SK-N-SH treated with all-trans-retinoic acid at 6 μM for 48 hours (cell line): ENCODE measurements at regions not wholly inside any gene's neighbourhood (a gene's known extent, or its start where the extent isn't known, plus 50 kb on each side); places are given as distances from the start of the nearest gene placed in this dataset.

Experiments used
- ATAC-seq: fragments of 200-7000 bp; cut with Tn5 transposase; 3 replicates; pipeline ENCODE4 v1.9.1; 2020; ENCODE audit warnings: mild to moderate bottlenecking, moderate library complexity
- ARNTL ChIP-seq: fragments of 450-650 bp; formaldehyde crosslinking; IDR thresholded peaks from 2 replicates; pipeline ENCODE4 v1.5.0; 2020; ENCODE audit warnings: low read depth, mild to moderate bottlenecking, moderate library complexity, borderline replicate concordance
- BACH2 ChIP-seq: fragments of 250-450 bp; sonication (Bioruptor Pico); IDR thresholded peaks from 2 replicates; pipeline ENCODE4 v1.9.0; 2021; ENCODE audit warnings: mild to moderate bottlenecking, borderline replicate concordance
- CSDC2 ChIP-seq: fragments of 250-450 bp; sonication (Bioruptor Pico); IDR thresholded peaks from 2 replicates; pipeline ENCODE4 v1.5.0; 2020; ENCODE audit warnings: mild to moderate bottlenecking, moderate library complexity
- ESRRG ChIP-seq: fragments of 250-450 bp; sonication (Bioruptor Pico); IDR thresholded peaks from 2 replicates; pipeline ENCODE4 v1.6.1; 2021; ENCODE audit warnings: mild to moderate bottlenecking
- GLIS3 ChIP-seq: fragments of 250-450 bp; sonication (Bioruptor Pico); IDR thresholded peaks from 2 replicates; pipeline ENCODE4 v1.5.0; 2020; ENCODE audit warnings: mild to moderate bottlenecking, moderate library complexity
- ISL1 ChIP-seq: fragments of 250-450 bp; sonication (Bioruptor Pico); IDR thresholded peaks from 2 replicates; pipeline ENCODE4 v2.1.2; 2022; ENCODE audit warnings: mild to moderate bottlenecking, moderate library complexity
- OSR1 ChIP-seq: fragments of 250-450 bp; sonication (Bioruptor Pico); IDR thresholded peaks from 2 replicates; pipeline ENCODE4 v1.8.0; 2022; ENCODE audit warnings: moderate library complexity, mild to moderate bottlenecking, inconsistent platforms
- PPARA ChIP-seq: fragments of 250-450 bp; sonication (Bioruptor Pico); IDR thresholded peaks from 2 replicates; pipeline ENCODE4 v1.5.0; 2020; ENCODE audit warnings: mild to moderate bottlenecking, borderline replicate concordance
- RARB ChIP-seq: fragments of 250-450 bp; sonication (Bioruptor Pico); IDR thresholded peaks from 2 replicates; pipeline ENCODE4 v1.8.0; 2021; ENCODE audit warnings: mild to moderate bottlenecking, moderate library complexity
- SNAI2 ChIP-seq: fragments of 250-450 bp; sonication (Bioruptor Pico); IDR thresholded peaks from 2 replicates; pipeline ENCODE4 v1.5.0; 2020; ENCODE audit warnings: mild to moderate bottlenecking, moderate library complexity
- TCF4 ChIP-seq: fragments of 250-450 bp; sonication (Bioruptor Pico); IDR thresholded peaks from 2 replicates; pipeline ENCODE4 v1.8.0; 2021; ENCODE audit warnings: mild to moderate bottlenecking, moderate library complexity, borderline replicate concordance
- TOX ChIP-seq: fragments of 250-450 bp; sonication (Bioruptor Pico); IDR thresholded peaks from 2 replicates; pipeline ENCODE4 v1.8.0; 2021; ENCODE audit warnings: mild to moderate bottlenecking, moderate library complexity, borderline replicate concordance
- ZC3H10 ChIP-seq: fragments of 250-450 bp; sonication (Bioruptor Pico); IDR thresholded peaks from 2 replicates; pipeline ENCODE4 v1.5.1; 2021; ENCODE audit warnings: mild to moderate bottlenecking, moderate library complexity
- ZFP3 ChIP-seq: fragments of 250-450 bp; sonication (Bioruptor Pico); IDR thresholded peaks from 2 replicates; pipeline ENCODE4 v1.5.0; 2020; ENCODE audit warnings: mild to moderate bottlenecking, moderate library complexity
- ZNF565 ChIP-seq: fragments of 450-650 bp; formaldehyde crosslinking; conservative IDR thresholded peaks from 2 replicates; pipeline ENCODE4 v1.5.0; 2020; ENCODE audit warnings: low read depth, mild to moderate bottlenecking, moderate library complexity
- ZNF70 ChIP-seq: fragments of 450-650 bp; formaldehyde crosslinking; IDR thresholded peaks from 2 replicates; pipeline ENCODE4 v1.5.0; 2020; ENCODE audit warnings: mild to moderate bottlenecking, moderate library complexity
- ZNF8 ChIP-seq: fragments of 450-650 bp; formaldehyde crosslinking; IDR thresholded peaks from 2 replicates; pipeline ENCODE4 v1.5.0; 2020; ENCODE audit warnings: mild to moderate bottlenecking, moderate library complexity
- TF ChIP-seq, protein P1 (sequence below): fragments of 250-450 bp; sonication (Bioruptor Pico); IDR thresholded peaks from 2 replicates; pipeline ENCODE4 v1.5.1; 2021; ENCODE audit warnings: mild to moderate bottlenecking, moderate library complexity
- TF ChIP-seq, protein P2 (sequence below): fragments of 250-450 bp; sonication (Bioruptor Pico); IDR thresholded peaks from 2 replicates; pipeline ENCODE4 v1.8.0; 2021; ENCODE audit warnings: low read depth, mild to moderate bottlenecking, moderate library complexity, borderline replicate concordance
- TF ChIP-seq, protein P3 (sequence below): fragments of 250-450 bp; sonication (Bioruptor Pico); IDR thresholded peaks from 2 replicates; pipeline ENCODE4 v1.5.0; 2020; ENCODE audit warnings: mild to moderate bottlenecking, moderate library complexity
- TF ChIP-seq, protein P4 (sequence below): fragments of 250-450 bp; sonication (Bioruptor Pico); IDR thresholded peaks from 2 replicates; pipeline ENCODE4 v1.8.0; 2020; ENCODE audit warnings: mild to moderate bottlenecking, moderate library complexity, borderline replicate concordance
- TF ChIP-seq, protein P5 (sequence below): fragments of 250-450 bp; sonication (Bioruptor Pico); IDR thresholded peaks from 2 replicates; pipeline ENCODE4 v1.5.1; 2020; ENCODE audit warnings: low read depth, mild to moderate bottlenecking, moderate library complexity

DNA sequence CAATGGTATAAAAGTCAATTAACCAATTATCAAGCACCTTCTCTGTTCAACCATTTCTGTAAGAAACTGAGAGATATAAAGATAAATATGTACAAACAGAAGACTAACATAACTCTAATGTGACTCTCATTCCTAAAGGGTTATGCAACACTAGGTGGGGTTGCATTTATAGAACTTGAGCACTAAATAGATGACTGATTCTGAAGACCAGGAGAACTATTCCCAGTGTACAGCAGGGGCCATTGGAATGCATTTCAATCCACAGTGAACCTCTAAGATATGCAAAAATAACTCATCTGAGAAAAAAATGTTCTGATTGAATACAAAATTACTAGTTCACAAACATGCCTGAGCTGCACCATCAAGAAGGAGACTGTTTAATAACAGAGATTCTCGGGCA, 341.2 kb upstream of the STEAP1 start:
- TF ChIP-seq SNAI2 (no peak), PPARA (no peak), ZC3H10 (CRISPR knock-in tag) (no peak), ZFP3 (no peak), ARNTL (no peak), GLIS3 (CRISPR knock-in tag) (no peak)
- TF ChIP-seq, protein P1, sequence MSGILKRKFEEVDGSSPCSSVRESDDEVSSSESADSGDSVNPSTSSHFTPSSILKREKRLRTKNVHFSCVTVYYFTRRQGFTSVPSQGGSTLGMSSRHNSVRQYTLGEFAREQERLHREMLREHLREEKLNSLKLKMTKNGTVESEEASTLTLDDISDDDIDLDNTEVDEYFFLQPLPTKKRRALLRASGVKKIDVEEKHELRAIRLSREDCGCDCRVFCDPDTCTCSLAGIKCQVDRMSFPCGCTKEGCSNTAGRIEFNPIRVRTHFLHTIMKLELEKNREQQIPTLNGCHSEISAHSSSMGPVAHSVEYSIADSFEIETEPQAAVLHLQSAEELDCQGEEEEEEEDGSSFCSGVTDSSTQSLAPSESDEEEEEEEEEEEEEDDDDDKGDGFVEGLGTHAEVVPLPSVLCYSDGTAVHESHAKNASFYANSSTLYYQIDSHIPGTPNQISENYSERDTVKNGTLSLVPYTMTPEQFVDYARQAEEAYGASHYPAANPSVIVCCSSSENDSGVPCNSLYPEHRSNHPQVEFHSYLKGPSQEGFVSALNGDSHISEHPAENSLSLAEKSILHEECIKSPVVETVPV (CRISPR knock-in tag), result no peak
- ATAC-seq, result no peak

DNA sequence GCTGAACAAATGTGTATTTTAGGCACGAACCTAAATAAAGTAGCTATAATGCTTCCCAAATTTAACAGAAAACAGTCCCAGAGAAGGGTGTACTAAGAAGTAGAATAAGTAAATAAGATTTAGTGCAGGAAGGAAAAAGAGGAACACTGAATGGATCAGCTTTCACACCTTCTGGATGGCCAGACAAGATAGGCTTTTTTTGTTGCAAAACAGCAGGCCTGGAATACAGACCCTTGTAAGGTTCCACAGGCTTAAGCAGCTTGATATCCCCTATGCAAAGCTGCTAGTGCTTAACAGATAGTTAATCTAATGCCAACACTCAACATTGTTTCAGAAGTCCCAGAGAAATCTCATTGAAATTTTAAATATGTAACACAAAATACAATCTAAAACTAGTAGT, 328.1 kb upstream of the STEAP1 start:
- TF ChIP-seq ZC3H10 (CRISPR knock-in tag), result no peak
- no peak for TF ChIP-seq ZNF8 (CRISPR knock-in tag)
- no peak for TF ChIP-seq ISL1 (CRISPR knock-in tag)
- TF ChIP-seq CSDC2 (CRISPR knock-in tag), result no peak
- no peak for TF ChIP-seq ZNF70 (CRISPR knock-in tag)
- no peak for TF ChIP-seq ZNF565 (CRISPR knock-in tag)
- TF ChIP-seq ARNTL, result no peak
- TF ChIP-seq TCF4 (CRISPR knock-in tag), result no peak
- no peak for TF ChIP-seq OSR1 (CRISPR knock-in tag)
- no peak for TF ChIP-seq PPARA
- no peak for TF ChIP-seq GLIS3 (CRISPR knock-in tag)
- no peak for TF ChIP-seq RARB
- TF ChIP-seq, protein P2, sequence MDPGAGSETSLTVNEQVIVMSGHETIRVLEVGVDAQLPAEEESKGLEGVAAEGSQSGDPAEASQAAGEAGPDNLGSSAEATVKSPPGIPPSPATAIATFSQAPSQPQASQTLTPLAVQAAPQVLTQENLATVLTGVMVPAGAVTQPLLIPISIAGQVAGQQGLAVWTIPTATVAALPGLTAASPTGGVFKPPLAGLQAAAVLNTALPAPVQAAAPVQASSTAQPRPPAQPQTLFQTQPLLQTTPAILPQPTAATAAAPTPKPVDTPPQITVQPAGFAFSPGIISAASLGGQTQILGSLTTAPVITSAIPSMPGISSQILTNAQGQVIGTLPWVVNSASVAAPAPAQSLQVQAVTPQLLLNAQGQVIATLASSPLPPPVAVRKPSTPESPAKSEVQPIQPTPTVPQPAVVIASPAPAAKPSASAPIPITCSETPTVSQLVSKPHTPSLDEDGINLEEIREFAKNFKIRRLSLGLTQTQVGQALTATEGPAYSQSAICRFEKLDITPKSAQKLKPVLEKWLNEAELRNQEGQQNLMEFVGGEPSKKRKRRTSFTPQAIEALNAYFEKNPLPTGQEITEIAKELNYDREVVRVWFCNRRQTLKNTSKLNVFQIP (CRISPR knock-in tag), result no peak
- TF ChIP-seq, protein P1 (CRISPR knock-in tag), result no peak
- TF ChIP-seq, protein P3, sequence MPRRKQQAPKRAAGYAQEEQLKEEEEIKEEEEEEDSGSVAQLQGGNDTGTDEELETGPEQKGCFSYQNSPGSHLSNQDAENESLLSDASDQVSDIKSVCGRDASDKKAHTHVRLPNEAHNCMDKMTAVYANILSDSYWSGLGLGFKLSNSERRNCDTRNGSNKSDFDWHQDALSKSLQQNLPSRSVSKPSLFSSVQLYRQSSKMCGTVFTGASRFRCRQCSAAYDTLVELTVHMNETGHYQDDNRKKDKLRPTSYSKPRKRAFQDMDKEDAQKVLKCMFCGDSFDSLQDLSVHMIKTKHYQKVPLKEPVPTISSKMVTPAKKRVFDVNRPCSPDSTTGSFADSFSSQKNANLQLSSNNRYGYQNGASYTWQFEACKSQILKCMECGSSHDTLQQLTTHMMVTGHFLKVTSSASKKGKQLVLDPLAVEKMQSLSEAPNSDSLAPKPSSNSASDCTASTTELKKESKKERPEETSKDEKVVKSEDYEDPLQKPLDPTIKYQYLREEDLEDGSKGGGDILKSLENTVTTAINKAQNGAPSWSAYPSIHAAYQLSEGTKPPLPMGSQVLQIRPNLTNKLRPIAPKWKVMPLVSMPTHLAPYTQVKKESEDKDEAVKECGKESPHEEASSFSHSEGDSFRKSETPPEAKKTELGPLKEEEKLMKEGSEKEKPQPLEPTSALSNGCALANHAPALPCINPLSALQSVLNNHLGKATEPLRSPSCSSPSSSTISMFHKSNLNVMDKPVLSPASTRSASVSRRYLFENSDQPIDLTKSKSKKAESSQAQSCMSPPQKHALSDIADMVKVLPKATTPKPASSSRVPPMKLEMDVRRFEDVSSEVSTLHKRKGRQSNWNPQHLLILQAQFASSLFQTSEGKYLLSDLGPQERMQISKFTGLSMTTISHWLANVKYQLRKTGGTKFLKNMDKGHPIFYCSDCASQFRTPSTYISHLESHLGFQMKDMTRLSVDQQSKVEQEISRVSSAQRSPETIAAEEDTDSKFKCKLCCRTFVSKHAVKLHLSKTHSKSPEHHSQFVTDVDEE (CRISPR knock-in tag), result no peak
- TF ChIP-seq, protein P4, sequence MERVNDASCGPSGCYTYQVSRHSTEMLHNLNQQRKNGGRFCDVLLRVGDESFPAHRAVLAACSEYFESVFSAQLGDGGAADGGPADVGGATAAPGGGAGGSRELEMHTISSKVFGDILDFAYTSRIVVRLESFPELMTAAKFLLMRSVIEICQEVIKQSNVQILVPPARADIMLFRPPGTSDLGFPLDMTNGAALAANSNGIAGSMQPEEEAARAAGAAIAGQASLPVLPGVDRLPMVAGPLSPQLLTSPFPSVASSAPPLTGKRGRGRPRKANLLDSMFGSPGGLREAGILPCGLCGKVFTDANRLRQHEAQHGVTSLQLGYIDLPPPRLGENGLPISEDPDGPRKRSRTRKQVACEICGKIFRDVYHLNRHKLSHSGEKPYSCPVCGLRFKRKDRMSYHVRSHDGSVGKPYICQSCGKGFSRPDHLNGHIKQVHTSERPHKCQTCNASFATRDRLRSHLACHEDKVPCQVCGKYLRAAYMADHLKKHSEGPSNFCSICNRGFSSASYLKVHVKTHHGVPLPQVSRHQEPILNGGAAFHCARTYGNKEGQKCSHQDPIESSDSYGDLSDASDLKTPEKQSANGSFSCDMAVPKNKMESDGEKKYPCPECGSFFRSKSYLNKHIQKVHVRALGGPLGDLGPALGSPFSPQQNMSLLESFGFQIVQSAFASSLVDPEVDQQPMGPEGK (CRISPR knock-in tag), result no peak
- no peak for TF ChIP-seq ESRRG
- TF ChIP-seq BACH2 (CRISPR knock-in tag), result no peak
- TF ChIP-seq SNAI2, result no peak
- no peak for ATAC-seq

DNA sequence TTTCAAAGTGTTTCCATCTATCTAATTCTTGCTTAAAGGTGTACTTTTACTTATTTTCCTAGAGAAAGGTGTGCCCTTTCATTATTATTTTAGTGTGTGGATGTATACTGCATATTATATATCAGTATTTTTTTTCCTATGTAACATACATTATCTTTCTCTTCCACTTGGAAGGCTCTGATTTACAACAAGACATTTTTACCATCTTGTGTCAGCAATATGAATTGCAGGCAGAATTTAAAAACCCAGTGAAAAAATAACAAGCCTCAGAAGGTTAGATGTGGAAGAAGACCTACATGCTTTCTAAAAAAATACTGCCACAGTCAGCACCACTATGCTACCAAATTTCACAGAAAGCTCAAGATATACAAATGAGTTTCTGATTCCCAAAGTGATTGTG, 327.7 kb upstream of the STEAP1 start:
- ATAC-seq, result no peak
- no peak for TF ChIP-seq SNAI2
- no peak for TF ChIP-seq ZNF8 (CRISPR knock-in tag)
- TF ChIP-seq ZNF70 (CRISPR knock-in tag), result no peak
- TF ChIP-seq GLIS3 (CRISPR knock-in tag), result no peak
- no peak for TF ChIP-seq ESRRG
- TF ChIP-seq, protein P5, sequence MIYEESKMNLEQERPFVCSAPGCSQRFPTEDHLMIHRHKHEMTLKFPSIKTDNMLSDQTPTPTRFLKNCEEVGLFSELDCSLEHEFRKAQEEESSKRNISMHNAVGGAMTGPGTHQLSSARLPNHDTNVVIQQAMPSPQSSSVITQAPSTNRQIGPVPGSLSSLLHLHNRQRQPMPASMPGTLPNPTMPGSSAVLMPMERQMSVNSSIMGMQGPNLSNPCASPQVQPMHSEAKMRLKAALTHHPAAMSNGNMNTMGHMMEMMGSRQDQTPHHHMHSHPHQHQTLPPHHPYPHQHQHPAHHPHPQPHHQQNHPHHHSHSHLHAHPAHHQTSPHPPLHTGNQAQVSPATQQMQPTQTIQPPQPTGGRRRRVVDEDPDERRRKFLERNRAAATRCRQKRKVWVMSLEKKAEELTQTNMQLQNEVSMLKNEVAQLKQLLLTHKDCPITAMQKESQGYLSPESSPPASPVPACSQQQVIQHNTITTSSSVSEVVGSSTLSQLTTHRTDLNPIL (CRISPR knock-in tag), result no peak
- TF ChIP-seq ZFP3, result no peak
- no peak for TF ChIP-seq ZNF565 (CRISPR knock-in tag)
- TF ChIP-seq, protein P2 (CRISPR knock-in tag), result no peak
- no peak for TF ChIP-seq ZC3H10 (CRISPR knock-in tag)
- TF ChIP-seq TOX (CRISPR knock-in tag), result no peak
- TF ChIP-seq, all 23 proteins: peak for 0
